OCI-LY1 (cell line): ENCODE measurements at regions not wholly inside any gene's neighbourhood (a gene's known extent, or its start where the extent isn't known, plus 50 kb on each side); places are given as distances from the start of the nearest gene placed in this dataset.

Experiments
- H2AFZ ChIP-seq: fragments of 200-600 bp; sonication (generic), shearing (Covaris generic); 2 replicates; pipeline ENCODE4 v1.6.0; 2014; ENCODE audit warnings: antibody characterized with exemption, mild to moderate bottlenecking, low read length
- H3F3A ChIP-seq: fragments of 200-600 bp; sonication (generic), shearing (Covaris generic); 2 replicates; pipeline ENCODE4 v1.6.0; 2014; ENCODE audit warnings: mild to moderate bottlenecking, antibody characterized with exemption, low read length, moderate library complexity; ENCODE audit not compliant: insufficient read depth
- H3K27ac ChIP-seq: fragments of 200-600 bp; sonication (generic); 2 replicates; pipeline ENCODE4 v1.5.1; 2014; ENCODE audit warnings: low read length, mixed run types, mild to moderate bottlenecking, low read depth; ENCODE audit not compliant: poor library complexity, severe bottlenecking
- H3K27me3 ChIP-seq: fragments of 200-600 bp; sonication (generic); 2 replicates; pipeline ENCODE4 v1.6.0; 2014; ENCODE audit warnings: antibody characterized with exemption, mild to moderate bottlenecking, low read length, moderate library complexity; ENCODE audit not compliant: insufficient read depth
- H3K36me3 ChIP-seq: fragments of 200-600 bp; sonication (generic); 2 replicates; pipeline ENCODE4 v1.6.1; 2014; ENCODE audit warnings: mild to moderate bottlenecking, antibody characterized with exemption, low read length, moderate library complexity, mixed read lengths; ENCODE audit not compliant: insufficient read depth
- H3K4me1 ChIP-seq: fragments of 200-600 bp; sonication (generic); 2 replicates; pipeline ENCODE4 v1.5.1; 2014; ENCODE audit warnings: mild to moderate bottlenecking, low read length, moderate library complexity; ENCODE audit not compliant: insufficient read depth, severe bottlenecking
- H3K4me2 ChIP-seq: fragments of 200-600 bp; sonication (generic), shearing (Covaris generic); 2 replicates; pipeline ENCODE4 v1.6.1; 2014; ENCODE audit warnings: low read length
- H3K4me3 ChIP-seq: fragments of 200-600 bp; sonication (generic); 2 replicates; pipeline ENCODE4 v1.5.1; 2014; ENCODE audit warnings: low read length, low read depth, mild to moderate bottlenecking, mixed read lengths; ENCODE audit not compliant: poor library complexity, severe bottlenecking
- H3K79me2 ChIP-seq: fragments of 200-600 bp; shearing (Covaris generic); 2 replicates; pipeline ENCODE4 v1.6.1; 2016; ENCODE audit warnings: mixed run types, low read length, mixed read lengths; ENCODE audit not compliant: insufficient read depth
- H3K9ac ChIP-seq: fragments of 200-600 bp; sonication (generic), shearing (Covaris generic); 2 replicates; pipeline ENCODE4 v1.6.1; 2014; ENCODE audit warnings: mild to moderate bottlenecking, low read length, mixed read lengths
- H3K9me2 ChIP-seq: fragments of 200-600 bp; sonication (generic), shearing (Covaris generic); 2 replicates; pipeline ENCODE4 v1.6.1; 2014; ENCODE audit warnings: low read depth, mild to moderate bottlenecking, low read length, mixed read lengths
- H3K9me3 ChIP-seq: fragments of 200-600 bp; shearing (Covaris generic); 2 replicates; pipeline ENCODE4 v1.6.1; 2014; ENCODE audit warnings: low read length, mixed read lengths
- H4K20me1 ChIP-seq: fragments of 200-600 bp; sonication (generic), shearing (Covaris generic); 2 replicates; pipeline ENCODE4 v1.6.0; 2016; ENCODE audit warnings: mild to moderate bottlenecking, low read length; ENCODE audit not compliant: insufficient read depth
- EZH2 ChIP-seq: fragments of 200-600 bp; sonication (generic), shearing (Covaris generic); IDR thresholded peaks from 2 replicates; pipeline ENCODE4 v1.8.0; 2017; ENCODE audit warnings: borderline replicate concordance, mixed run types, mild to moderate bottlenecking, antibody characterized with exemption, low read length, moderate library complexity, mixed read lengths
- TF ChIP-seq, protein P1 (sequence below): fragments of 200-600 bp; sonication (generic), shearing (Covaris generic); IDR thresholded peaks from 2 replicates; pipeline ENCODE4 v1.5.1; 2017; ENCODE audit warnings: mild to moderate bottlenecking, antibody characterized with exemption, low read length, moderate library complexity, mixed read lengths

GRCh38 chr6:15713325-15713724 lies 50.5 kb upstream of the DTNBP1 start:
- H3K9me3 ChIP-seq = no peaks in the 10 kb centered on the region
- TF ChIP-seq, protein P1, sequence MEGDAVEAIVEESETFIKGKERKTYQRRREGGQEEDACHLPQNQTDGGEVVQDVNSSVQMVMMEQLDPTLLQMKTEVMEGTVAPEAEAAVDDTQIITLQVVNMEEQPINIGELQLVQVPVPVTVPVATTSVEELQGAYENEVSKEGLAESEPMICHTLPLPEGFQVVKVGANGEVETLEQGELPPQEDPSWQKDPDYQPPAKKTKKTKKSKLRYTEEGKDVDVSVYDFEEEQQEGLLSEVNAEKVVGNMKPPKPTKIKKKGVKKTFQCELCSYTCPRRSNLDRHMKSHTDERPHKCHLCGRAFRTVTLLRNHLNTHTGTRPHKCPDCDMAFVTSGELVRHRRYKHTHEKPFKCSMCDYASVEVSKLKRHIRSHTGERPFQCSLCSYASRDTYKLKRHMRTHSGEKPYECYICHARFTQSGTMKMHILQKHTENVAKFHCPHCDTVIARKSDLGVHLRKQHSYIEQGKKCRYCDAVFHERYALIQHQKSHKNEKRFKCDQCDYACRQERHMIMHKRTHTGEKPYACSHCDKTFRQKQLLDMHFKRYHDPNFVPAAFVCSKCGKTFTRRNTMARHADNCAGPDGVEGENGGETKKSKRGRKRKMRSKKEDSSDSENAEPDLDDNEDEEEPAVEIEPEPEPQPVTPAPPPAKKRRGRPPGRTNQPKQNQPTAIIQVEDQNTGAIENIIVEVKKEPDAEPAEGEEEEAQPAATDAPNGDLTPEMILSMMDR = no peak
- TF ChIP-seq EZH2 = no peak
- no peak overlapping the region for H2AFZ ChIP-seq
- no peak overlapping the region for H3K4me3 ChIP-seq
- no peak overlapping the region for H3K9ac ChIP-seq
- H3K79me2 ChIP-seq = no peaks in the 10 kb centered on the region
- no peaks in the 10 kb centered on the region for H3F3A ChIP-seq
- H3K36me3 ChIP-seq = no peaks in the 10 kb centered on the region
- H4K20me1 ChIP-seq = no peaks in the 10 kb centered on the region
- H3K9me2 ChIP-seq = no peaks in the 10 kb centered on the region
- no peak overlapping the region for H3K4me2 ChIP-seq
- H3K27me3 ChIP-seq = no peaks in the 10 kb centered on the region
- no peaks in the 10 kb centered on the region for H3K4me1 ChIP-seq
- no peak overlapping the region for H3K27ac ChIP-seq

- H3K9me3 ChIP-seq = no peaks in the 10 kb centered on the region
- no peaks in the 10 kb centered on the region for H3K27me3 ChIP-seq
- no peak overlapping the region for H3K9ac ChIP-seq
- no peaks in the 10 kb centered on the region for H3F3A ChIP-seq
- no peaks in the 10 kb centered on the region for H3K9me2 ChIP-seq
- no peak overlapping the region for H3K4me2 ChIP-seq
- H3K4me3 ChIP-seq = no peak overlapping the region
- no peaks in the 10 kb centered on the region for H3K4me1 ChIP-seq
- no peaks in the 10 kb centered on the region for H3K79me2 ChIP-seq
- H2AFZ ChIP-seq = no peak overlapping the region
- H3K27ac ChIP-seq = no peak overlapping the region
- H4K20me1 ChIP-seq = no peaks in the 10 kb centered on the region
- TF ChIP-seq EZH2 = no peak
- TF ChIP-seq, protein P1 = no peak
- no peaks in the 10 kb centered on the region for H3K36me3 ChIP-seq
These were observed 50.0 kb upstream of the DTNBP1 start for GRCh38 chr6:15712797-15713196.
